ENCODE measurements at regions not wholly inside any gene's neighbourhood (a gene's known extent, or its start where the extent isn't known, plus 50 kb on each side); places are given as distances from the start of the nearest gene placed in this dataset.

- DNase-seq: no peak
Measured at GRCh38 chr5:174293006-174293405, 247.5 kb downstream of the NSG2 start.

GRCh38 chr5:174293481-174293880 lies 248.0 kb downstream of the NSG2 start:
- no peak for DNase-seq

- DNase-seq: no peak
Measured at GRCh38 chr5:174294891-174295620, 249.6 kb downstream of the NSG2 start.

- no peak for DNase-seq
Measured at GRCh38 chr5:174295702-174296436, 250.4 kb downstream of the NSG2 start.

DNA sequence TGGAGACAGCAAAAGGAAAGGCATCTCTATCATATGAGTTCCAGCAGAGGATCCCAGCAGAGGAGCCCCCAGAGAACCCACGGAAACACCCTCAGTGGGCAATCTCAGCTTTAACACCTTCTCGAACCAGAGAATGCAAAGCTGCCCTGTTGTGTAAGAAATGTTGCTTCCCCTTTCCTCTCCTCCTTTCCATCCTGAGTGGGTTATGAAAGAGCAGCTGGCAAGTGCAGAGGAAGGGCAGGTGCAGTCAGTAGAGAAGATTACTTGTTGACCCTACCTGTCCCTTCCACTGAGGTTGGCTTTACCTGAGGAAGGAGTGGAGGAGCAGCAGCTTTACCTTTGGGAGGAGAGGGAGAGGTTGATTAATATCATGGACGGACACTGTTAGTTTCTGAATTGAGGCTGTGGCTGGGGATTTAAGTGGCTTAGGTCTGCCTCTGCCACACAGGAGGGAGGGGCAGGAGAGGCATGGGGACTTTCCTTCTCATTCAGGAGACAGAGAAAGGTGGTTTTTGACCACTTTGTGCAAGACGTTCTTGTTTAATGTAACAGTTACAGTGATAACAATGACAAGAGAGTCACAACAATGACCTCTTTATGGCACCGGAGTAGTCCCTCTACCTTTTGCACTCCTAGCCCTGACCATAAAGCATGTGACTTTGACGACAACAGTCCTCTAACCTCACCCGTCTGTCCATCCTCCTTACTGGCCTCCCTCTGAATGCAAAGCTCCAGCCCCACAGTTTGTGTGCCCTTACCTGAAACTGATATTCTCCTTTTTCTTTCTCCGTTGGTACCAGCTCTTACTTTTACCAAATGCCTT lies 254.8 kb downstream of the NSG2 start:
- DNase-seq: no peak

- DNase-seq: no peak
Measured at GRCh38 chr5:174300941-174301761, 255.6 kb downstream of the NSG2 start.

GRCh38 chr5:174301848-174302625 lies 256.5 kb downstream of the NSG2 start:
- DNase-seq: no peak

- DNase-seq: no peak
Measured at GRCh38 chr5:174303035-174303434, 257.5 kb downstream of the NSG2 start.

GRCh38 chr5:174303437-174304045 lies 258.0 kb downstream of the NSG2 start:
- DNase-seq: no peak

GRCh38 chr5:174305241-174305681 lies 259.8 kb downstream of the NSG2 start:
- no peak for DNase-seq

GRCh38 chr5:174306345-174307030 lies 261.0 kb downstream of the NSG2 start:
- DNase-seq: no peak

DNA sequence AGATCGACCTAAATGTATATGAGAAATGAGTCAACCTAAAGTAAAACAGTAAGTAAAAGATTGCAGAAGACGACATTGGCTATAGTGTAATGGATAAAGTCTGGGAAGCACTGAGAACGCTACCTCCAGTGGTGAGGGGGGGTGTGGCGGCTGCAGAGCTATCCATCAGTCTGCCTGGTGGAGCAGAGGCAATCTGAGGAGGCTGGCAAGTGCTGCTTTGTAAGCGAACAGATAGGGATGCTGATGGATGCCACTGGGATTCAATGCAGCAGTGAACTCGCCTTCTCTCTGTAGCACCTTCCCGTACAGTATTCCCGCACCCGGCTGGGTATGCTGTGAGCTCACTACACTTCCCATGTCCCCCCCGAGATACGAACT lies 261.5 kb downstream of the NSG2 start:
- no peak for DNase-seq

DNA sequence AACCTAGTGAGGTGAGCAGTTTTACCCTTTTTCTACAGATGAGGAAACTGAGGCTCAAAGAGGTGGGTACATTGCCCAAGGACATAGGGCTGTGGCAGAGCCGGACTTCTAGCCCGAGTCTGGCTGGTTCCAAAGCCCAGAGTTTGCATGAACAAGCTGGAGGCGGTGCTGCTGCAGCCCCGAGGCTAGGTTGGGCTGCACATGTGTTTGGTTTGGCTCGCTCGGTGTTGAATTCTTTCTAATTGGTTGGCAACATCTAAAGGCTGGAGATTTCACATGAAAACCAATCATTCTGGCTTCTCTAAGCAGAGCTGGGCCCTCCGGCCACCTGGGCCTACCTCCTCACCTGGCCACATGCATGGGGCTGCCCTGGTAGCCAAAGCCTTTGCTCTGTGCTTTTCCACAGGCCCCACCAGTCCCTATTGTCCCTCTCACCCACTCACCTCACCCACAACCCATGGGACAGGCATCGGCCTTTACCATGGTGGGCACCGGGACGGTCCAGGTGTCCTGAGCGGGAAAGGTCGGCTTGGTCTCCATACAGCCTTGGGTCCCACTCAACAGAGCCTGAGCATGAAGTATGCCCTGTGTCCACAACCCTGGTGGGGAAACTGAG lies 262.3 kb downstream of the NSG2 start:
- DNase-seq: no peak

DNA sequence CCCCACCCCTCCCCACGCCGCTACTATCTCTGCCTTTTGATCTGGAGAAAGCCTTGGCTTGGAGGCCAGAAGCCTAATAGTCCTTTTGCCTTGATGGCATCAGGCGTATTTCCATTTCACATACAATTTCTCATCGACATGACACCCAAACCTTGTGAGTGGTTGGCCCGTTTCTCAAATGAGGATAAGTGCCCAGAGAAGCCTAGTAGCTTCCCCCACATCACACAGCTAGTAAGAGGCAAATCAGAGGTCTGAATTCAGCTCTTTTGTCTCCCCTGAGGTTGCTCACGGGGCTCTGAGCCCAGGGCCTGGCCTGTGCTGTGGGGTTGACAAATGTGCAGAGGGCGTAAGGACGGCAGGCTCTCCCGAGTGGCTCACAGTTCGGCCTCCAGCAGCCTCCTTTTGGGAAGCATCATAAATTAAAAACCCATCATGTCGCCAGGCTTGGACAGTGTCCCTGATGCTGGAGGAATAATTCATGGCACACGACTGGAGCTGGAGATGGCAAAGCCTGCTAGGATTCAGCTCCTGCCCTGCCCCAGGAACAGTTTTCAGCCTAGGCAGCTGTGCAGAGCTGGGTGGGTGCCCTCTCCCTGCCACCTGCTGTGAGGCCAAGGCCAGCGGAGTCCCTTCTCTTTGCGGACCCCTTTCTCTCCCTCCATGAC lies 263.8 kb downstream of the NSG2 start:
- DNase-seq: no peak

DNA sequence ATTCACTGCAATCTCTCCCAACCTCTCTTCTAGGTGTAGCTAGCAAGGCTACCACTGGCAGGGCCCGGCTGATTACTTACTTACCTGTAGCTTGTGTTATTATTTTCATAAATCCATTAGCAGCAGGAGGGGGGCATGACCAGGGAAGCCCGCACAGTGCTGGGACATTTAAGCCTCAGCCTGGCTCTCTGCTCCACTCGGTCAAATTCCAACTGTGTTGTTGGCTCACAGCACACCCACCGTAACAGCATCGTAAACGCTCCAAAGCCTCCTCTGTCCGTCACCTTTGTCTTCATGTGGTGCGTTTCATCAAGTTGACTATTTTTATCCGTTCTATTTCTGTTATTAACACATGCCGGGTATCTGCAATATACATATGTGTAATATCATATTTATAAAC lies 264.7 kb downstream of the NSG2 start:
- no peak for DNase-seq

DNA sequence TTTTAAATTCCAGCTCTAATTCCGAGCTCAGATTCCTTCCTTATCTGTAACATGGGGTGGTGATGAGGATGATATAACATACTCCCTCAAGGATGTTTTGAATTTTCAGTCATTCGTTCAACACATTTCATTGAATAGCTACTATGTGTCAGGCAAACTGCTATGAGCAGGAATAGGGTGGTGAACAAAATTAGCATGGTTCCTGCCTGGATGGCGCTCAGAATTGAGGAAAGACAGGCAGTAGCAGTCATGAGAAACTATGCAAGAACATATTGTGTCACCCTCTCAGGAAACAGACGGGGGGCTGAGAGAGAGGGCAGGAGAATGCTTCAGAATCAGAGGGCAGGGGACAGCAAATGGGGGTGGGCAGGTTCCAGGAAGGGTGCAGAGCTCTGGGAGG lies 265.2 kb downstream of the NSG2 start:
- DNase-seq: no peak

GRCh38 chr5:174311121-174311520 lies 265.6 kb downstream of the NSG2 start:
- no peak for DNase-seq

DNA sequence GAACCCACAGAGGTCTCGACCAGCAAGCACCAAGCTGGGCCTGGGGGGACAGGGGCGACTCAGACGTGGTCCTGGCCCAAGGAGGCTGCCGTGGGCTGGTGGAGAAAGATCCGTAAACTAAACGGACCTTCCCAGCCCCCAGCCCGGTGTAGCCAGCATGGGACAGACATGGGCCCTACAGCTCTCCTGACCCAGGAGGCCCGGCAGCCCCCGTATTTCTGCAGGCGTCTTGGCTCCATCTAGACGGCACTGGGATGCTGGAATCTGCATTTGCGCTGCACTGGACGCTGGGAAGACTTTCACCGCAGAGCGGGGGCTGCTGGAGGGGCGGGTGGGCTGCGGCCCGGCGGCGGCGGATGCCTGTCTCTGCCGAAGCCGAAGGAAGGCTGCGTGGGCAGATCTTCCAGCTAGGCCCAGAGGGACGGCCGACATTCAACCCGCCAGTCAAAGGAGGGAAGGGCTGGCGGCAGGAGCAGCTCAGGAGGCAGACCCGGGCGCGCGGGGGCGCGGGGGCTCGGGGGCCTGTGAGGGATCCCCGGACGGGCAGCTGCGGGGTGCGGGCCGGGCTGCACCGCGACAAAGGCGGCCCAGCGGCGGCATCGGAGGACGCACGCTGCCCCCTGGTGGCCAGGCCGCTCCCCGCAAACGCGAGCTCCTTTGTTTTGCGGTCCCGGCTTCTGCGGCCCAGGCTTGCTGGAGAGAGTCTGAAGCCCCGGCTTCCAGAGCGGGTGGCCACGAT lies 266.2 kb downstream of the NSG2 start:
- DNase-seq: peak; percentile 28

- DNase-seq: no peak
Measured at GRCh38 chr5:174312270-174312617, 266.7 kb downstream of the NSG2 start.
